GM23338 (cell line): ENCODE measurements at regions not wholly inside any gene's neighbourhood (a gene's known extent, or its start where the extent isn't known, plus 50 kb on each side); places are given as distances from the start of the nearest gene placed in this dataset.

Source experiments
- ATAC-seq: fragments of 200-7000 bp; cut with Tn5 transposase; 3 replicates; pipeline ENCODE4 v1.9.1; 2020
- DNase-seq: peaks from one replicate; pipeline ENCODE4 v3.0.0-alpha.2; 2015; ENCODE audit warnings: low spot score
- H2AFZ ChIP-seq: fragments of 200-600 bp; sonication (generic); 2 replicates; pipeline ENCODE4 v1.8.0; 2016; ENCODE audit warnings: antibody characterized with exemption, mild to moderate bottlenecking, moderate library complexity
- H3F3A ChIP-seq: fragments of 200-600 bp; sonication (generic); replicated peaks from 2 replicates; pipeline ENCODE4 v1.8.0; 2017; ENCODE audit warnings: antibody characterized with exemption, mixed run types, low read depth
- H3K27ac ChIP-seq: fragments of 200-600 bp; sonication (generic); 2 replicates; pipeline ENCODE4 v1.6.1; 2016; ENCODE audit warnings: low read depth
- H3K27me3 ChIP-seq: fragments of 200-600 bp; sonication (generic); 2 replicates; pipeline ENCODE4 v1.8.0; 2016; ENCODE audit warnings: mild to moderate bottlenecking, mixed run types, moderate library complexity; ENCODE audit not compliant: insufficient read depth
- H3K36me3 ChIP-seq: fragments of 200-600 bp; sonication (generic); 2 replicates; pipeline ENCODE4 v1.8.0; 2016; ENCODE audit warnings: mild to moderate bottlenecking; ENCODE audit not compliant: insufficient read depth
- H3K4me1 ChIP-seq: fragments of 200-600 bp; sonication (generic); 2 replicates; pipeline ENCODE4 v1.8.0; 2016; ENCODE audit warnings: mild to moderate bottlenecking, moderate library complexity; ENCODE audit not compliant: insufficient read depth
- H3K4me2 ChIP-seq: fragments of 200-600 bp; sonication (generic); 2 replicates; pipeline ENCODE4 v1.7.1; 2017; ENCODE audit warnings: mixed run types
- H3K4me3 ChIP-seq: fragments of 200-600 bp; sonication (generic); 2 replicates; pipeline ENCODE4 v1.6.1; 2016; ENCODE audit warnings: mixed run types
- H3K79me2 ChIP-seq: fragments of 200-600 bp; sonication (generic); replicated peaks from 2 replicates; pipeline ENCODE4 v1.8.0; 2017; ENCODE audit warnings: mild to moderate bottlenecking; ENCODE audit not compliant: insufficient read depth
- H3K9me2 ChIP-seq: fragments of 200-600 bp; sonication (generic); 2 replicates; pipeline ENCODE4 v1.8.0; 2017; ENCODE audit not compliant: insufficient read depth
- H4K20me1 ChIP-seq: fragments of 200-600 bp; sonication (generic); replicated peaks from 2 replicates; pipeline ENCODE4 v1.8.0; 2017; ENCODE audit warnings: mild to moderate bottlenecking; ENCODE audit not compliant: insufficient read depth
- H3K27ac Mint-ChIP-seq: 2 replicates; pipeline ENCODE4 v1.8.0; 2020; ENCODE audit warnings: inconsistent platforms, mild to moderate bottlenecking, moderate library complexity, mixed read lengths
- H3K27me3 Mint-ChIP-seq: 3 replicates; pipeline ENCODE4 v1.8.0; 2022; ENCODE audit warnings: low read depth, mild to moderate bottlenecking, moderate library complexity, mixed read lengths, inconsistent platforms; ENCODE audit not compliant: insufficient read depth, poor library complexity
- H3K36me3 Mint-ChIP-seq: 3 replicates; pipeline ENCODE4 v1.8.0; 2021; ENCODE audit warnings: low read depth, mild to moderate bottlenecking, inconsistent platforms, moderate library complexity, mixed read lengths
- H3K4me1 Mint-ChIP-seq: 3 replicates; pipeline ENCODE4 v1.8.0; 2020; ENCODE audit warnings: mild to moderate bottlenecking, inconsistent platforms, mixed read lengths
- H3K4me3 Mint-ChIP-seq: 3 replicates; pipeline ENCODE4 v1.8.0; 2021; ENCODE audit warnings: moderate library complexity, mild to moderate bottlenecking, inconsistent platforms, mixed read lengths
- H3K9me3 Mint-ChIP-seq: 3 replicates; pipeline ENCODE4 v1.8.0; 2020; ENCODE audit warnings: moderate library complexity, mild to moderate bottlenecking, inconsistent platforms, mixed read lengths
- JUNB ChIP-seq: IDR thresholded peaks from one replicate; pipeline ENCODE4 v1.6.1; 2016; ENCODE audit warnings: antibody characterized with exemption; ENCODE audit not compliant: unreplicated experiment
- POLR2AphosphoS5 ChIP-seq: IDR thresholded peaks from 2 replicates; pipeline ENCODE4 v1.6.1; 2016; ENCODE audit warnings: antibody characterized with exemption, low read depth
- STAT1 ChIP-seq: IDR thresholded peaks from one replicate; pipeline ENCODE4 v1.6.1; 2016; ENCODE audit warnings: antibody characterized with exemption; ENCODE audit not compliant: unreplicated experiment
- ZNF114 ChIP-seq: fragments of 250-450 bp; sonication (Bioruptor Pico); IDR thresholded peaks from 2 replicates; pipeline ENCODE4 v1.5.0; 2020; ENCODE audit warnings: mild to moderate bottlenecking, moderate library complexity
- TF ChIP-seq, protein P1 (sequence below): fragments of 250-450 bp; sonication (Bioruptor Pico); IDR thresholded peaks from 2 replicates; pipeline ENCODE4 v1.5.0; 2020; ENCODE audit warnings: mild to moderate bottlenecking, moderate library complexity
- TF ChIP-seq, protein P2 (sequence below): IDR thresholded peaks from one replicate; pipeline ENCODE4 v1.6.1; 2018; ENCODE audit warnings: antibody characterized with exemption; ENCODE audit not compliant: unreplicated experiment

GRCh38 chr10:4525103-4525502 lies 300.9 kb upstream of the AKR1E2 start:
- H3K4me2 ChIP-seq: no peak overlapping the region
- TF ChIP-seq STAT1: no peak
- TF ChIP-seq ZNF114 (CRISPR knock-in tag): no peak
- no peak for TF ChIP-seq POLR2AphosphoS5
- TF ChIP-seq JUNB: no peak
- TF ChIP-seq, protein P1, sequence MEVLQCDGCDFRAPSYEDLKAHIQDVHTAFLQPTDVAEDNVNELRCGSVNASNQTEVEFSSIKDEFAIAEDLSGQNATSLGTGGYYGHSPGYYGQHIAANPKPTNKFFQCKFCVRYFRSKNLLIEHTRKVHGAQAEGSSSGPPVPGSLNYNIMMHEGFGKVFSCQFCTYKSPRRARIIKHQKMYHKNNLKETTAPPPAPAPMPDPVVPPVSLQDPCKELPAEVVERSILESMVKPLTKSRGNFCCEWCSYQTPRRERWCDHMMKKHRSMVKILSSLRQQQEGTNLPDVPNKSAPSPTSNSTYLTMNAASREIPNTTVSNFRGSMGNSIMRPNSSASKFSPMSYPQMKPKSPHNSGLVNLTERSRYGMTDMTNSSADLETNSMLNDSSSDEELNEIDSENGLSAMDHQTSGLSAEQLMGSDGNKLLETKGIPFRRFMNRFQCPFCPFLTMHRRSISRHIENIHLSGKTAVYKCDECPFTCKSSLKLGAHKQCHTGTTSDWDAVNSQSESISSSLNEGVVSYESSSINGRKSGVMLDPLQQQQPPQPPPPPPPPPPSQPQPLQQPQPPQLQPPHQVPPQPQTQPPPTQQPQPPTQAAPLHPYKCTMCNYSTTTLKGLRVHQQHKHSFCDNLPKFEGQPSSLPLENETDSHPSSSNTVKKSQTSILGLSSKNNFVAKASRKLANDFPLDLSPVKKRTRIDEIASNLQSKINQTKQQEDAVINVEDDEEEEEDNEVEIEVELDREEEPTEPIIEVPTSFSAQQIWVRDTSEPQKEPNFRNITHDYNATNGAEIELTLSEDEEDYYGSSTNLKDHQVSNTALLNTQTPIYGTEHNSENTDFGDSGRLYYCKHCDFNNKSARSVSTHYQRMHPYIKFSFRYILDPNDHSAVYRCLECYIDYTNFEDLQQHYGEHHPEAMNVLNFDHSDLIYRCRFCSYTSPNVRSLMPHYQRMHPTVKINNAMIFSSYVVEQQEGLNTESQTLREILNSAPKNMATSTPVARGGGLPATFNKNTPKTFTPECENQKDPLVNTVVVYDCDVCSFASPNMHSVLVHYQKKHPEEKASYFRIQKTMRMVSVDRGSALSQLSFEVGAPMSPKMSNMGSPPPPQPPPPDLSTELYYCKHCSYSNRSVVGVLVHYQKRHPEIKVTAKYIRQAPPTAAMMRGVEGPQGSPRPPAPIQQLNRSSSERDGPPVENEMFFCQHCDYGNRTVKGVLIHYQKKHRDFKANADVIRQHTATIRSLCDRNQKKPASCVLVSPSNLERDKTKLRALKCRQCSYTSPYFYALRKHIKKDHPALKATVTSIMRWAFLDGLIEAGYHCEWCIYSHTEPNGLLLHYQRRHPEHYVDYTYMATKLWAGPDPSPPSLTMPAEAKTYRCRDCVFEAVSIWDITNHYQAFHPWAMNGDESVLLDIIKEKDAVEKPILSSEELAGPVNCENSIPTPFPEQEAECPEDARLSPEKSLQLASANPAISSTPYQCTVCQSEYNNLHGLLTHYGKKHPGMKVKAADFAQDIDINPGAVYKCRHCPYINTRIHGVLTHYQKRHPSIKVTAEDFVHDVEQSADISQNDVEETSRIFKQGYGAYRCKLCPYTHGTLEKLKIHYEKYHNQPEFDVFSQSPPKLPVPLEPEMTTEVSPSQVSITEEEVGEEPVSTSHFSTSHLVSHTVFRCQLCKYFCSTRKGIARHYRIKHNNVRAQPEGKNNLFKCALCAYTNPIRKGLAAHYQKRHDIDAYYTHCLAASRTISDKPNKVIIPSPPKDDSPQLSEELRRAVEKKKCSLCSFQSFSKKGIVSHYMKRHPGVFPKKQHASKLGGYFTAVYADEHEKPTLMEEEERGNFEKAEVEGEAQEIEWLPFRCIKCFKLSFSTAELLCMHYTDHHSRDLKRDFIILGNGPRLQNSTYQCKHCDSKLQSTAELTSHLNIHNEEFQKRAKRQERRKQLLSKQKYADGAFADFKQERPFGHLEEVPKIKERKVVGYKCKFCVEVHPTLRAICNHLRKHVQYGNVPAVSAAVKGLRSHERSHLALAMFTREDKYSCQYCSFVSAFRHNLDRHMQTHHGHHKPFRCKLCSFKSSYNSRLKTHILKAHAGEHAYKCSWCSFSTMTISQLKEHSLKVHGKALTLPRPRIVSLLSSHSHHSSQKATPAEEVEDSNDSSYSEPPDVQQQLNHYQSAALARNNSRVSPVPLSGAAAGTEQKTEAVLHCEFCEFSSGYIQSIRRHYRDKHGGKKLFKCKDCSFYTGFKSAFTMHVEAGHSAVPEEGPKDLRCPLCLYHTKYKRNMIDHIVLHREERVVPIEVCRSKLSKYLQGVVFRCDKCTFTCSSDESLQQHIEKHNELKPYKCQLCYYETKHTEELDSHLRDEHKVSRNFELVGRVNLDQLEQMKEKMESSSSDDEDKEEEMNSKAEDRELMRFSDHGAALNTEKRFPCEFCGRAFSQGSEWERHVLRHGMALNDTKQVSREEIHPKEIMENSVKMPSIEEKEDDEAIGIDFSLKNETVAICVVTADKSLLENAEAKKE (CRISPR knock-in tag): no peak
- TF ChIP-seq, protein P2, sequence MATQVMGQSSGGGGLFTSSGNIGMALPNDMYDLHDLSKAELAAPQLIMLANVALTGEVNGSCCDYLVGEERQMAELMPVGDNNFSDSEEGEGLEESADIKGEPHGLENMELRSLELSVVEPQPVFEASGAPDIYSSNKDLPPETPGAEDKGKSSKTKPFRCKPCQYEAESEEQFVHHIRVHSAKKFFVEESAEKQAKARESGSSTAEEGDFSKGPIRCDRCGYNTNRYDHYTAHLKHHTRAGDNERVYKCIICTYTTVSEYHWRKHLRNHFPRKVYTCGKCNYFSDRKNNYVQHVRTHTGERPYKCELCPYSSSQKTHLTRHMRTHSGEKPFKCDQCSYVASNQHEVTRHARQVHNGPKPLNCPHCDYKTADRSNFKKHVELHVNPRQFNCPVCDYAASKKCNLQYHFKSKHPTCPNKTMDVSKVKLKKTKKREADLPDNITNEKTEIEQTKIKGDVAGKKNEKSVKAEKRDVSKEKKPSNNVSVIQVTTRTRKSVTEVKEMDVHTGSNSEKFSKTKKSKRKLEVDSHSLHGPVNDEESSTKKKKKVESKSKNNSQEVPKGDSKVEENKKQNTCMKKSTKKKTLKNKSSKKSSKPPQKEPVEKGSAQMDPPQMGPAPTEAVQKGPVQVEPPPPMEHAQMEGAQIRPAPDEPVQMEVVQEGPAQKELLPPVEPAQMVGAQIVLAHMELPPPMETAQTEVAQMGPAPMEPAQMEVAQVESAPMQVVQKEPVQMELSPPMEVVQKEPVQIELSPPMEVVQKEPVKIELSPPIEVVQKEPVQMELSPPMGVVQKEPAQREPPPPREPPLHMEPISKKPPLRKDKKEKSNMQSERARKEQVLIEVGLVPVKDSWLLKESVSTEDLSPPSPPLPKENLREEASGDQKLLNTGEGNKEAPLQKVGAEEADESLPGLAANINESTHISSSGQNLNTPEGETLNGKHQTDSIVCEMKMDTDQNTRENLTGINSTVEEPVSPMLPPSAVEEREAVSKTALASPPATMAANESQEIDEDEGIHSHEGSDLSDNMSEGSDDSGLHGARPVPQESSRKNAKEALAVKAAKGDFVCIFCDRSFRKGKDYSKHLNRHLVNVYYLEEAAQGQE: no peak
- no peaks in the 10 kb centered on the region for H3K9me2 ChIP-seq
- no peak overlapping the region for H3K4me3 ChIP-seq
- H4K20me1 ChIP-seq: no peaks in the 10 kb centered on the region
- H3K79me2 ChIP-seq: no peaks in the 10 kb centered on the region
- no peak for DNase-seq
- Mint-ChIP-seq H3K9me3 (peaks cover 2% of the 10 kb centered on the region; the same call in 2 of the 3 replicates), H3K27ac (no peak overlapping the region), H3K4me3 (no peak overlapping the region), H3K27me3 (no peaks in the 10 kb centered on the region), H3K36me3 (no peaks in the 10 kb centered on the region), H3K4me1 (no peaks in the 10 kb centered on the region)
- H3K4me1 ChIP-seq: no peaks in the 10 kb centered on the region
- no peak overlapping the region for H3K27ac ChIP-seq
- ATAC-seq: no peak
- H2AFZ ChIP-seq: no peak overlapping the region
- no peaks in the 10 kb centered on the region for H3K27me3 ChIP-seq
- no peaks in the 10 kb centered on the region for H3F3A ChIP-seq
- H3K36me3 ChIP-seq: no peaks in the 10 kb centered on the region
